GM19452 (cell line): ENCODE measurements at regions not wholly inside any gene's neighbourhood (a gene's known extent, or its start where the extent isn't known, plus 50 kb on each side); places are given as distances from the start of the nearest gene placed in this dataset.
A peak's percentile ranks its signal among the peaks of the same experiment; 100 is the strongest.

Experiments
- ATAC-seq: cut with Tn5 transposase; IDR thresholded peaks from one replicate; pipeline ENCODE4 v1.9.1; 2021; ENCODE audit not compliant: unreplicated experiment

DNA sequence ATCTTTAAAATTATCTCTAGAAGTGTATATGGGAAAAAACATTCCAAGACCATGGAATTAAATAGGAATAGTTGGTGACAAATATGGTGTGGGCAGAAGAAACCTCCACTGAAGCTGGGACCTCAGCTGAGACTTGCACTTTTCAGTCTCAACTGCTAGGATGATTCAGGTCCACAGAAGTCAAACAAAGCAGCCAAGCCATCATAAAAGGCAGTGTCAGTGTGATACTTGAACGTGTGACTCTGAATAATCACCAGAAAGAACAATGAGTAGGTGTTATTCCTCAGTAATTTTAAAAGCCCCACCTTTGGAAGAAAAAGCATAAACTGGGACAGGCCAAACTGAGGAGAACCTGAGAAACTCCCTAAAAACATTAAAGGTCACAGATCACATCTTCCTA is 90.7 kb downstream of the ZNF281 start:
- ATAC-seq: no peak

- no peak for ATAC-seq
Observed at GRCh38 chr1:200317236-200317635, 92.6 kb downstream of the ZNF281 start.

- ATAC-seq: no peak
Observed at GRCh38 chr1:200316148-200316803, 93.6 kb downstream of the ZNF281 start.

GRCh38 chr1:200314085-200314750 is 95.6 kb downstream of the ZNF281 start:
- no peak for ATAC-seq

DNA sequence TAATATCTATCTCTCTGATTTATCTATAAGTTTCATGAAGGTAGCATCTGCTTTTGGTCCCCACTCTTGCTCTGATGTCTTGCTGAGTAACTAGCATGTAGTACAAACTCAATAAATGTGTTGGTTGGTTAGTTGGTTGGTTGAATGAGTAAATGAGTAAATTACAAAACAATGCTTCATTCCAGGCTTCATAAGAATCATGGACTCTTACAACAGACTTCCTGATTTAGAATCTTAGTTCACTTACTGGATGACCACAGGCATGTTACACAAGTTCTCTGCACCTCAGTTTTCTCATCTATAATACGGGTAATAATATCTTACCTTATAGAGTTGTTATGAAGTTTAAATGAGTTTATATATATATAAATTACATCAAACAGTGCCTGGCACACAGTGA is 98.6 kb downstream of the ZNF281 start:
- no peak for ATAC-seq

GRCh38 chr1:200310824-200311223 is 99.0 kb downstream of the ZNF281 start:
- no peak for ATAC-seq

- no peak for ATAC-seq
Observed at GRCh38 chr1:200307755-200308066, 102.1 kb downstream of the ZNF281 start.

GRCh38 chr1:200306944-200307754 is 102.7 kb downstream of the ZNF281 start:
- peak; percentile 50 for ATAC-seq

GRCh38 chr1:200305806-200306205 is 104.0 kb downstream of the ZNF281 start:
- no peak for ATAC-seq

DNA sequence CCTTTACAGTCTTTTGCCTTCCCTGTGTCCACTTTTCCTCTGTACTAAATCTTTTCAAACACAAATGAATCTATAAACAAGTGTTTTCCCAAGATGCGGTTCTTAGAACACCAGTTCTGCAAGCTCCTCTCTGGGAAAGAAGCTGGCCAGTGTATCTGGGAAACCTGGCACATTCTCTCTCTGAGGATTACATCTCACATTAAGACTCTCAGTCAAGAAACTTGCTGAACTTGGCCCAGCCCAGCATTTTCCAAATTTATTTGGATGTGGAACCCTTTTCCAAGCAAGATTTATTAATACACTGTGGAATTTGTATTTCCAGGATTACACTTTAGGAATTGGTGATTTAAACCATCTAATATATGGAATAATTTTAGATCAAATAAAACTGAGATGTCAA is 105.7 kb downstream of the ZNF281 start:
- ATAC-seq: no peak

- no peak for ATAC-seq
Observed at GRCh38 chr1:200302921-200303290, 106.9 kb downstream of the ZNF281 start.

DNA sequence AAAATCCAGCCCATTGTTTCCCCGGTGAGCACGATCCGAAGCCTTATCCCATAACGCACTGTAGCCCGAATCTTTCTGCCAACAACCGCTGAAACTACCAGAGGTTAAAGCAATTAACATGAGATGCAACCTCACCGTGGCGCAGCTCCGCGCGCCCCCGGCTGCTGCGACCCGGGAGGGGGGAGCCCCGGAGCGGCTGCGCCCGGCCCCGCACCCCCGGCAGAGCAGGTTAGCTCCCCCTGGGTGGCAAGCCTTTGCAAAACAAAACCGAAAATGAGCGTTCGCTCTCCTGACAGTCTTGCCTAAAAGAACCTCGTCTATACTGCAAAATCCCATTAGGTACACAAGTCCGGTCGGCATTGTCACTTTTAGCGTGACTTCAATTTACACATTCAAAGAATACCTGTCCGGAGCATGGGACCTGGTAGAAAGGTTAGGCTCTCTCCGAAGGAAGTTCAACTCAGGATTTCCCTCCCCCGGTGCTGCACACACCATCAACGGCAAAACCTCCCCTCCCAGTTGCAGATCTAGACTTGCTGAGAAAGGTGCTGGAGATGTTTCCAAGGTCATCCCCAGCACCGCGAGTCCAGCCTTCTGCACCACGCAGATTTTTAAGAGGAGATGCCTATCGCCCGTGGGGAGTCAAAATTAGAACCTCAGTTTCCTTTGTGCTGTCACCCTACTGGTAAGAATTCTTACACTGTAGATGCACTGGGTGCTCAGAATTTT is 107.5 kb downstream of the ZNF281 start:
- peak; percentile 73 for ATAC-seq

DNA sequence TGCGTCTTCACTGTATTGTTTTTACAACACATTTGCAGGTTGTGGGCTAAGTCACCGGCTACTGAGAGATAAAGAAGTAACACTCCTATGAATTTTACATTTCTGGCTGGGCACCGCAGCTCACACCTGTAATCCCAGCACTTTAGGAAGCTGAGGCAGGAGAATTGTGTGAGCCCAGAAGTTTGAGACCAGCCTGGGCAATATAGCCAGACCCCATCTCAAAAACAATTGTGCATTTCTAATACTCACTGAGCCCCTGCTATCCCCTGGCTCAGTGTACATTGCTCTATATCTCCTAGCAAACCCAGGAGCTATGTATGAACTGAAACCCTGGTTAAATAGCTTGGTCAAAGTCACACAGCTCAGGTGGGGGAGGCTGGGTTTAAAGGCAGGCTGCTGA is 108.7 kb downstream of the ZNF281 start:
- no peak for ATAC-seq

GRCh38 chr1:200299571-200299970 is 110.3 kb downstream of the ZNF281 start:
- no peak for ATAC-seq

- ATAC-seq: no peak
Observed at GRCh38 chr1:200298242-200298641, 111.6 kb downstream of the ZNF281 start.

- ATAC-seq: no peak
Observed at GRCh38 chr1:200296091-200296661, 113.7 kb downstream of the ZNF281 start.

- no peak for ATAC-seq
Observed at GRCh38 chr1:200294241-200294640, 115.6 kb downstream of the ZNF281 start.

GRCh38 chr1:200292699-200293098 is 117.1 kb downstream of the ZNF281 start:
- ATAC-seq: no peak

DNA sequence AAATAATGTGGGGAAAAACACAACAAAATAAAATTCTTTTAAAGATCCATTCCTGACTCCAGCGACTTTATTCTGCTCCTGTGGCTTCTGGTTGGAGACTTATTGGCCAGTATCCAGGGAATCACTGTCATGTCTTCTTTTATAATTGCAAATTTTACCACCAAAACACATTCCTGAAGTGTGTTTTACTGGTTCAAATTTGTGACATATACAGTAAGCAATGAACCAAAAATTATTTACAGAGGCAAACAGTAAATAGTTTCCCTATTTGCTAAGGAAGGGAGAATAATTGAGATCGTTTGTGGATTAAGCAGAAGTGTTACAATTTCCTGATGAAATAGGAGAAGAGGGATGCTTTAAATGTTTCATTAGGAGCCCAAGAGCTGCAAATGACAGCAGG is 118.7 kb downstream of the ZNF281 start:
- ATAC-seq: no peak

- ATAC-seq: no peak
Observed at GRCh38 chr1:200290010-200290685, 119.7 kb downstream of the ZNF281 start.

DNA sequence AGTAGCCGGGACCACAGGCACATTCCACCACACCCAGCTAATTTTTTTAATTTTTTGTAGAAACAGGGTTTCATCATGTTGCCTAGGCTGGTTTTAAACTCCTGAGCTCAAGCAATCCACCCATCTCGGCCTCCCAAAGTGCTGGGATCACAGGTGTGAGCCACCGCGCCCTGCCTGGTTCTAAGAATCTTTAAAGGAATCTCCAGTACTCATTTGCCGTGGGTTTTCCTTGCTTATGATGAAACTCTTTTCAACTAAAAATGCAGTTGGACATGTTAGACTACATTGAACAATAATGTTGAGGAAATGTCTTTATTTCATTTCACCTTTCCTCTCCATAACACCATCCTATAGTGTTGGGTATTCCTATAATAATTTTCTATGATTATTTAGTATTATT is 121.6 kb downstream of the ZNF281 start:
- ATAC-seq: no peak
